Erythroblast (primary cell): ENCODE measurements at regions not wholly inside any gene's neighbourhood (a gene's known extent, or its start where the extent isn't known, plus 50 kb on each side); places are given as distances from the start of the nearest gene placed in this dataset.

ENCODE experiments used
- GATA1 ChIP-seq: IDR thresholded peaks from 2 replicates; pipeline ENCODE4 v1.6.1; 2011; ENCODE audit warnings: low read depth, mild to moderate bottlenecking, control low read depth, low read length, moderate library complexity
- POLR2A ChIP-seq: IDR thresholded peaks from 2 replicates; pipeline ENCODE4 v1.6.1; 2011; ENCODE audit warnings: mild to moderate bottlenecking, low read length

GRCh38 chr5:133892306-133892705, 76.1 kb downstream of the C5orf15 start:
- TF ChIP-seq POLR2A (no peak), GATA1 (no peak)
